ENCODE measurements at regions not wholly inside any gene's neighbourhood (a gene's known extent, or its start where the extent isn't known, plus 50 kb on each side); places are given as distances from the start of the nearest gene placed in this dataset.

DNA sequence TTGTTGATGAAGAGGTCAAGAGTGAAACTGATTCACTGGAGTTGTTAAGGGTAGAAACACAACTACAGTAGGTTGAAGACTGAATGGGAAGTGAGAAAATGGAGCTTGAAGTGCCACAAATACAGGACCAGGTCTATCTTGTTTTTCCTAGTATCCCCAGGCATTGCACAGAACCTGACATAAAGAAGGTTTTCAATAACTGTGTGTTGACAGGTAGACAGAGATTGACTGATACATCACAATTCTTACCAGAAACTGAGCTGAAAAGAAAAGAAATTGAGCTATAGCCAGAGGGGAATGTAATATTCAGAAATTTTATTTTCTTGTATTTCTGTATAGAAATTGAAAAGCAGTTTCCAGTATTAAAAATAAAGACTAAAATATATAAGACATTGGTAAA, 767.7 kb downstream of the PCDH17 start:
- TF ChIP-seq CTCF (IDR thresholded peaks at IDR 0.05; ENCODE audit: low read depth, low read length, poor library complexity, severe bottlenecking) (no peak), EZH2phosphoT487 (IDR thresholded peaks at IDR 0.05; ENCODE audit: borderline replicate concordance, low read length) (no peak)

Data from DOHH2 (cell line).